ENCODE measurements at regions not wholly inside any gene's neighbourhood (a gene's known extent, or its start where the extent isn't known, plus 50 kb on each side); places are given as distances from the start of the nearest gene placed in this dataset.

GRCh38 chr2:43044093-43044681, 182.2 kb downstream of the ZFP36L2 start:
- POLR2A ChIA-PET = no interaction called here
- CTCF ChIA-PET = no interaction called here
- TF ChIP-seq CTCF (IDR thresholded peaks at IDR 0.05; ENCODE audit: control extremely low read depth, extremely low read depth, low read depth, missing control alignments) = no peak
- no peak for DNase-seq (ENCODE audit: extremely low spot score)

DNA sequence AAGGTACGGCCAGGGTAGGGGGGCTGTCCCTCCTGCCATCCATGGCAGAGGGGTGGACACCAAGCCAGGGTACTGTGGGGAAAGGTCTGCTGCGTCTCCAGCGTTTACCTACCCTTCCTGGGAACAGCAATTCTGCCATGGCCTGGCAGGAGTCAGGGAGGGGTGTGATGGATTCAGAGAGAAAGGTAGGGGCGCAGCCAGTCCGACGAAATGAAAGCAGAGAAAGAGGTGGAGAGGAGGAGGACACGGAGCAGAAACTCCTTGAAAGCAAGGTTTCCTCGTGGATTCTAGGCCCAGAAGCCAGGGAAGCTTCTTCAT, 182.9 kb downstream of the ZFP36L2 start:
- TF ChIP-seq CTCF (IDR thresholded peaks at IDR 0.05; ENCODE audit: control extremely low read depth, extremely low read depth, low read depth, missing control alignments) = no peak
- POLR2A ChIA-PET = no interaction called here
- CTCF ChIA-PET = no interaction called here
- DNase-seq (ENCODE audit: extremely low spot score) = no peak

- no peak for DNase-seq (ENCODE audit: extremely low spot score)
- no peak for TF ChIP-seq CTCF (IDR thresholded peaks at IDR 0.05; ENCODE audit: control extremely low read depth, extremely low read depth, low read depth, missing control alignments)
- ChIA-PET POLR2A (no interaction called here), CTCF (interaction anchor here (1.3 kb wide), 1 partner anchor 94 kb away, joined by 3 read pairs; no protein-coding TSS in a partner anchor)
Observed at GRCh38 chr2:43041661-43042360, 184.6 kb downstream of the ZFP36L2 start.

- no peak for TF ChIP-seq CTCF (IDR thresholded peaks at IDR 0.05; ENCODE audit: control extremely low read depth, extremely low read depth, low read depth, missing control alignments)
- CTCF ChIA-PET = interaction anchor here (1.3 kb wide), 1 partner anchor 93 kb away, joined by 3 read pairs; no protein-coding TSS in a partner anchor
- no peak for DNase-seq (ENCODE audit: extremely low spot score)
- POLR2A ChIA-PET = no interaction called here
Observed at GRCh38 chr2:43041173-43041591, 185.2 kb downstream of the ZFP36L2 start.

DNA sequence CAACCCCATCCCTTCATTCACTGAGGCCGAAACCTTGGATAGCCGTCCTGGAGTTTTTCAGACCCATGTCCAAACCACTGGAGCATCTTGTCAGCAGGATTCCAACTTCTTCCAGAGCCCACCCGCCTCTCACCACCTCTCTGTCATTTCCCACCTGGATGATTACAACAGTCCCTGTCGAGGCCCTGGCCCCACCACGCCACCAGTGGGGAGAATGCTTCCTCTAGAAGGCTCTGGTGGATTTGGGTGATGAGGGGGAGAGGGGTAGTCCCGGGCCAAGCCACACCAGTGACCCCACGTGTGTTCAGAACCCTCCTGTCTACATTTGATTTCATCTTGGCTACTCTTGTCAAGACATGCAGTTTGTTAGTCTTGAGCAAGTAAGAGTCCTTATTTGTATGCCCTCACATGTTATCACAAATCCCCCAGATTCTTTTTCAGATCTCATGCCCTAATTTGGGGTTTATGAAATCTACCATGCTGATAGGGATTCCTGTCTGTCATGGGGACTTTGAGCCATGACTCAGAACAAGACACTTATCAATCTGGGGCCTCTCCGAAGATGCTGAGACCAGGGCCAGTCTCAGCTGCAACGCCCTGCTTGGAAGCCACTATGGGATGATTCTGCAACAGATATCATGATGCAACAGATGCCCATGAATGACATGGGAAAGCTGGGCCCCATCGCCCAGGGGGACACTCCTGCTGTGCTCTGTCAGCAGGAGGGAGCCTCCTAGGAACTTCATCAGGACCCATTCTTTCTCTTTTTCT, 186.1 kb downstream of the ZFP36L2 start:
- ChIA-PET CTCF (no interaction called here), POLR2A (no interaction called here)
- TF ChIP-seq CTCF (IDR thresholded peaks at IDR 0.05; ENCODE audit: control extremely low read depth, extremely low read depth, low read depth, missing control alignments) = no peak
- DNase-seq (ENCODE audit: extremely low spot score) = peak; percentile 56

DNA sequence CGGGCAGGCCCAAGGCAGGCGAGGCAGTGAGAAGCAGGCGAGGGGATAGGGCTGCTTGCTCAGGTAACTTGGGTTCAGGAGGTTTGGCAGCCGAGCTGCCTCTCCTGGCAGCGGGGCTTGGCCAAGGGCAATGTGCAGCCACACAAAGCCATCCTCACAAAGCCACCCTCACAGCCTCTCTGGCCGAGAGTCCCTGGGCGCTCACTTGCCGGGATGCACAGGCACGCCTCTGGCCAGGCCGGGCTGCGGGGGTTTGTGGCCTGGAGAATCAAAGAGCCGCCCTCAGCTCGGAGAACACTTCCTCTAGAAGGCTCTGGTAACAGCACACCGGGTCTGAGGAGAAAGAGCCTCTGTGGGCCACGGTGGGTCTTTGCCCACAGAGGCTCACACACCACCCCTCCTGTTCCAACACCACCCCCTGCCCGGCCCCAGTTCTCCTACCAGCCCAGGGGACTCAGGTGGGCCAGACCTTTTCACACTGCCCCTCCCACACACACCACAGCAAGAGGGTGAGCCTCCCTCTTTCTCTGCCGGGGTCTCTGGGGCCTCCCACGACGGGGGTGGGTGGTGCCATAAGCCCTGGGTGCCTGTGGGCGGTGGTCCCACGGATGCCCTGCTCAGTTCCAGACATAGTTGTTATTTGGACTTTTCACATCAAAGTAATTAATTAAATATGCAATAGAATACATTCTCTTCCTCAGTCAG, 186.9 kb downstream of the ZFP36L2 start:
- TF ChIP-seq CTCF (IDR thresholded peaks at IDR 0.05; ENCODE audit: control extremely low read depth, extremely low read depth, low read depth, missing control alignments) = no peak
- no peak for DNase-seq (ENCODE audit: extremely low spot score)
- ChIA-PET CTCF (no interaction called here), POLR2A (no interaction called here)

All from GM10248 (cell line).